ENCODE measurements at regions not wholly inside any gene's neighbourhood (a gene's known extent, or its start where the extent isn't known, plus 50 kb on each side); places are given as distances from the start of the nearest gene placed in this dataset.

GRCh38 chr18:45312555-45313126 is 302.6 kb upstream of the SLC14A2 start:
- no peak for DNase-seq (ENCODE audit: low spot score)

- no peak for DNase-seq (ENCODE audit: low spot score)
These were observed 299.1 kb upstream of the SLC14A2 start for GRCh38 chr18:45316127-45316526.

GRCh38 chr18:45317948-45318640 is 297.2 kb upstream of the SLC14A2 start:
- DNase-seq (ENCODE audit: low spot score) = no peak

- no peak for DNase-seq (ENCODE audit: low spot score)
These were observed 294.6 kb upstream of the SLC14A2 start for GRCh38 chr18:45320724-45321123.

- no peak for DNase-seq (ENCODE audit: low spot score)
These were observed 293.8 kb upstream of the SLC14A2 start for GRCh38 chr18:45321520-45321919.

GRCh38 chr18:45322343-45322742 is 292.9 kb upstream of the SLC14A2 start:
- no peak for DNase-seq (ENCODE audit: low spot score)

- DNase-seq (ENCODE audit: low spot score) = no peak
These were observed 291.2 kb upstream of the SLC14A2 start for GRCh38 chr18:45324101-45324494.

- peak; percentile 63 for DNase-seq (ENCODE audit: low spot score)
These were observed 290.7 kb upstream of the SLC14A2 start for GRCh38 chr18:45324495-45325113.

- no peak for DNase-seq (ENCODE audit: low spot score)
These were observed 289.5 kb upstream of the SLC14A2 start for GRCh38 chr18:45325778-45326177.

GRCh38 chr18:45326505-45326904 is 288.8 kb upstream of the SLC14A2 start:
- DNase-seq (ENCODE audit: low spot score) = no peak

GRCh38 chr18:45328296-45328695 is 287.0 kb upstream of the SLC14A2 start:
- no peak for DNase-seq (ENCODE audit: low spot score)

- DNase-seq (ENCODE audit: low spot score) = no peak
These were observed 286.5 kb upstream of the SLC14A2 start for GRCh38 chr18:45328811-45329210.

GRCh38 chr18:45329316-45329715 is 286.0 kb upstream of the SLC14A2 start:
- DNase-seq (ENCODE audit: low spot score) = no peak

GRCh38 chr18:45330170-45330594 is 285.1 kb upstream of the SLC14A2 start:
- no peak for DNase-seq (ENCODE audit: low spot score)

- no peak for DNase-seq (ENCODE audit: low spot score)
These were observed 282.4 kb upstream of the SLC14A2 start for GRCh38 chr18:45332871-45333270.

GRCh38 chr18:45334191-45334590 is 281.1 kb upstream of the SLC14A2 start:
- DNase-seq (ENCODE audit: low spot score) = no peak

GRCh38 chr18:45335282-45336043 is 279.8 kb upstream of the SLC14A2 start:
- no peak for DNase-seq (ENCODE audit: low spot score)

- DNase-seq (ENCODE audit: low spot score) = no peak
These were observed 278.8 kb upstream of the SLC14A2 start for GRCh38 chr18:45336448-45336847.

- DNase-seq (ENCODE audit: low spot score) = no peak
These were observed 277.8 kb upstream of the SLC14A2 start for GRCh38 chr18:45337477-45337876.

- no peak for DNase-seq (ENCODE audit: low spot score)
These were observed 275.3 kb upstream of the SLC14A2 start for GRCh38 chr18:45339810-45340550.

GRCh38 chr18:45340884-45341283 is 274.4 kb upstream of the SLC14A2 start:
- DNase-seq (ENCODE audit: low spot score) = no peak

- no peak for DNase-seq (ENCODE audit: low spot score)
These were observed 273.8 kb upstream of the SLC14A2 start for GRCh38 chr18:45341454-45341853.
